Lung (tissue), 11 donors: ENCODE measurements at regions not wholly inside any gene's neighbourhood (a gene's known extent, or its start where the extent isn't known, plus 50 kb on each side); places are given as distances from the start of the nearest gene placed in this dataset.
"Not testable (repeated sequence)": the region's sequence is repeated elsewhere in the genome, so short reads cannot be mapped to it uniquely, and the experiment has no call there.

ENCODE experiments used
- ATAC-seq: fragments of 200-7000 bp; cut with Tn5 transposase; one replicate; pipeline ENCODE4 v1.9.1; 2020; ENCODE audit warnings: moderate number of reproducible peaks; ENCODE audit not compliant: insufficient read depth, low FRiP score
- DNase-seq, 3 donors: peaks; one replicate each; pipeline ENCODE4 v3.0.0-alpha.2; 2013 to 2017
- H3K27ac ChIP-seq, 2 donors: one replicate each; pipeline ENCODE4 v1.5.1; 2013; ENCODE audit warnings: mild to moderate bottlenecking in 2 of 2, moderate library complexity in 2 of 2, control low read depth in 1 of 2, inconsistent platforms in 1 of 2, low read depth in 1 of 2, low read length in 1 of 2
- H3K27me3 ChIP-seq, 3 donors: one replicate each; pipeline ENCODE4 v1.5.1; 2013; ENCODE audit warnings: low read length in 2 of 3; ENCODE audit not compliant: control insufficient read depth in 3 of 3, insufficient read depth in 3 of 3
- H3K36me3 ChIP-seq, 4 donors: one replicate each; pipeline ENCODE4 v1.5.1; 2013; ENCODE audit warnings: low read length in 4 of 4, mild to moderate bottlenecking in 1 of 4, moderate library complexity in 1 of 4; ENCODE audit not compliant: control insufficient read depth in 4 of 4, insufficient read depth in 4 of 4
- H3K4me1 ChIP-seq, 5 donors: one replicate each; pipeline ENCODE4 v1.5.1; 2013; ENCODE audit warnings: low read length in 5 of 5, mild to moderate bottlenecking in 2 of 5, moderate library complexity in 1 of 5; ENCODE audit not compliant: control insufficient read depth in 5 of 5, insufficient read depth in 5 of 5
- H3K4me3 ChIP-seq: one replicate; pipeline ENCODE4 v1.5.1; 2013; ENCODE audit warnings: mild to moderate bottlenecking, control low read depth, moderate library complexity
- H3K9ac ChIP-seq, 2 donors: one replicate each; pipeline ENCODE4 v1.5.1; 2013; ENCODE audit warnings: low read length in 2 of 2, control low read depth in 1 of 2; ENCODE audit not compliant: insufficient read depth in 1 of 2
- H3K9me3 ChIP-seq, 4 donors: one replicate each; pipeline ENCODE4 v1.5.1; 2013; ENCODE audit warnings: low read length in 3 of 4, mild to moderate bottlenecking in 1 of 4, moderate library complexity in 1 of 4; ENCODE audit not compliant: control insufficient read depth in 4 of 4, insufficient read depth in 3 of 4
- WGBS, 2 donors: extraction: QIAGEN DNeasy Blood & Tissue Kit; methylation state at CpG; one replicate each; pipeline ENCODE4 v1.1.7; 2013; 5-methylcytosine and 5-hydroxymethylcytosine counted together
- TF ChIP-seq, protein P1 (sequence below): IDR thresholded peaks from 2 replicates; pipeline ENCODE4 v1.5.1; 2012; ENCODE audit warnings: mild to moderate bottlenecking; ENCODE audit errors: control extremely low read depth, extremely low read depth
- donor health status: control.
- donor health status: control.
- donor health status: Bipolar disorder and iron deficiency.
- donor health status: healthy.
- donor health status: DM: yes; HTN: yes; CAD: no.

DNA sequence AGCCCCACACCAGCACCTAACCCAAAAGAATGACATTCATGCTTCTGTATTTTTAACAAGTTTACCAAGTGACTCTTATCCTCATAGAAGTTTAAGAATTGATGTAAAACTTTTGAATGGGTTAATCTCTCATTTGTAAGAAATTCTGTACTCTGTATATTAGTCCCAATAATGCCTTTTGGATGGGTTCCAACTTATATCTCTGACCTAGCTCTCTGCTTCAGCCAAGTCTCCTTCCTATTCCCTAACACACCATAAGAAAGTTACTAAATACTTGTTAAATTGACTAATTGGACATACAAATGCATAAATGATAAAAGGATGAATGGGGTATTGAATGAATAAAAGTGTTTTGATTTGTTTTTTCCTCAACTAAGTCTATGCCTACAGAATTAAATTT, 557.3 kb downstream of the TMTC2 start:
- DNase-seq (peak in 2 of 3 donors; percentile 79 to 82), ATAC-seq (no peak)
- H3K9ac ChIP-seq, result no peak overlapping the region
- peaks cover 0 to 5% (median 1%) of the 10 kb centered on the region in 4 donors for H3K9me3 ChIP-seq
- TF ChIP-seq, protein P1, sequence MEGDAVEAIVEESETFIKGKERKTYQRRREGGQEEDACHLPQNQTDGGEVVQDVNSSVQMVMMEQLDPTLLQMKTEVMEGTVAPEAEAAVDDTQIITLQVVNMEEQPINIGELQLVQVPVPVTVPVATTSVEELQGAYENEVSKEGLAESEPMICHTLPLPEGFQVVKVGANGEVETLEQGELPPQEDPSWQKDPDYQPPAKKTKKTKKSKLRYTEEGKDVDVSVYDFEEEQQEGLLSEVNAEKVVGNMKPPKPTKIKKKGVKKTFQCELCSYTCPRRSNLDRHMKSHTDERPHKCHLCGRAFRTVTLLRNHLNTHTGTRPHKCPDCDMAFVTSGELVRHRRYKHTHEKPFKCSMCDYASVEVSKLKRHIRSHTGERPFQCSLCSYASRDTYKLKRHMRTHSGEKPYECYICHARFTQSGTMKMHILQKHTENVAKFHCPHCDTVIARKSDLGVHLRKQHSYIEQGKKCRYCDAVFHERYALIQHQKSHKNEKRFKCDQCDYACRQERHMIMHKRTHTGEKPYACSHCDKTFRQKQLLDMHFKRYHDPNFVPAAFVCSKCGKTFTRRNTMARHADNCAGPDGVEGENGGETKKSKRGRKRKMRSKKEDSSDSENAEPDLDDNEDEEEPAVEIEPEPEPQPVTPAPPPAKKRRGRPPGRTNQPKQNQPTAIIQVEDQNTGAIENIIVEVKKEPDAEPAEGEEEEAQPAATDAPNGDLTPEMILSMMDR, result no peak
- peaks cover 0 to 13% (median 0%) of the 10 kb centered on the region in 5 donors for H3K4me1 ChIP-seq
- no peak overlapping the region for H3K27ac ChIP-seq
- no peaks in the 10 kb centered on the region for H3K27me3 ChIP-seq
- no peaks in the 10 kb centered on the region for H3K36me3 ChIP-seq
- no peak overlapping the region for H3K4me3 ChIP-seq

DNA sequence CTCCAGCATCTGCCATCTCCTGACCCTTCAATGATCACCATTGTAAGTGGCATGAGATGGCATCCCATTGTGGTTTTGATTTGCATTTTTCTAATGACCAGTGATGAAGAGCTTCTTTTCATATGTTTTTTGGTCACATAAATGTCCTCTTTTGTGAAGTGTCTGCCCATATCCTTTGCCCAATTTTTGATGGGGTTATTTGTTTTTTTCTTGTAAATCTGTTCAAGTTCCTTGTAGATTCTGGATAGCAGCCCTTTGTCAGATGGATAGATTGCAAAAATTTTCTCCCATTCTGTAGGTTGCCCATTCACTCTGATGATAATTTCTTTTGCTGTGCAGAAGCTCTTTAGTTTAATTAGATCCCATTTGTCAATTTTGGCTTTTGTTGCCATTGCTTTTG, 547.3 kb downstream of the TMTC2 start:
- not testable (repeated sequence) for H3K27me3 ChIP-seq, H3K9ac ChIP-seq, DNase-seq, H3K9me3 ChIP-seq, H3K4me3 ChIP-seq, ATAC-seq, H3K27ac ChIP-seq, H3K4me1 ChIP-seq, H3K36me3 ChIP-seq

DNA sequence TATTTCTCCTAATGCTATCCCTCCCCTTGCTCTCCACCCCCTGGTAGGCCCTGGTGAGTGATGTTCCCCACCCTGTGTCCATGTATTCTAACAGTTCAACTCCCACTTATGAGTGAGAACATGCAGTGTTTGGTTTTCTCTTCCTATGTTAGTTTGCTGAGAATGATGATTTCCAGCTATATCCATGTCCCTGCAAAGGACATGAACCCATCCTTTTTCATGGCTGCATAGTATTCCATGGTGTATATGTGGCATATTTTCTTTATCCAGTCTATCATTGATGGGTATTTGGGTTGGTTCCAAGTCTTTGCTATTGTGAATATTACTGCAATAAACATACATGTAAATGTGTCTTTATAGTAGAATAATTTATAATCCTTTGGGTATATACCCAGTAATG, 540.3 kb downstream of the TMTC2 start:
- not testable (repeated sequence) for H3K9ac ChIP-seq, H3K27ac ChIP-seq, H3K4me1 ChIP-seq, H3K9me3 ChIP-seq, H3K36me3 ChIP-seq, H3K4me3 ChIP-seq, H3K27me3 ChIP-seq, ATAC-seq, DNase-seq

- TF ChIP-seq, protein P1, result no peak
- Histone ChIP-seq H3K4me3 (no peak overlapping the region), H3K9ac (no peak overlapping the region), H3K27ac (no peak overlapping the region), H3K9me3 (peaks cover 0 to 2% (median 0%) of the 10 kb centered on the region in 4 donors), H3K27me3 (no peaks in the 10 kb centered on the region), H3K4me1 (no peaks in the 10 kb centered on the region), H3K36me3 (no peaks in the 10 kb centered on the region)
- ATAC-seq (no peak), DNase-seq (no peak)
- WGBS, 2 donors, result 94 to 97% methylated on average over 3 of the region's 3 CpGs
These were observed 539.1 kb downstream of the TMTC2 start for GRCh38 chr12:83225806-83226205.

DNA sequence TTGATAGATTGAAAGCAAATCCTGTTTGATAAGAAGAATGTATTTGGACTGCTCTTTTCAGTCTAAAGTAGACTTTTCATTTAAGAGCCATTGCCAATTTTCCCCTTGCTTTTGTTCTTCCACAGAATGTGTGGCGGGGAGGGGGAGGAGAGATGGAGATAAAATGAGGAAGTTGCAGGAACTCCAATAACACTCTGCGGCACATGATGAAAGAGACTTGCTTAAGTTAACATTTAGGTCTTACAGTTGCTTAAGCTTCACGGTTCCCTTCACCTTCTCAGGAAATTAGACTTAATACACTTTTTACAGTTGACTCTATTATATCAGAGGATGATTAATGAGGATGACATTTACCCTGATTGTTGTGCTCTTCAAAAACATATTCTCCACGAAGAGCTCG, 537.3 kb downstream of the TMTC2 start:
- H3K9ac ChIP-seq, result no peak overlapping the region
- ATAC-seq (no peak), DNase-seq (peak in 2 of 3 donors; percentile 14 to 55)
- TF ChIP-seq, protein P1, result no peak
- H3K4me3 ChIP-seq, result no peak overlapping the region
- no peaks in the 10 kb centered on the region for H3K4me1 ChIP-seq
- 29 to 41% methylated on average over 5 of the region's 5 CpGs for WGBS, 2 donors
- no peak overlapping the region for H3K27ac ChIP-seq
- H3K36me3 ChIP-seq, result no peaks in the 10 kb centered on the region
- H3K27me3 ChIP-seq, result no peaks in the 10 kb centered on the region
- H3K9me3 ChIP-seq, result peaks cover 0 to 2% (median 0%) of the 10 kb centered on the region in 4 donors
